HEK293 (cell line): ENCODE measurements at regions not wholly inside any gene's neighbourhood (a gene's known extent, or its start where the extent isn't known, plus 50 kb on each side); places are given as distances from the start of the nearest gene placed in this dataset.

ENCODE experiments used
- CTCF ChIA-PET: fragments of 350-600 bp; formaldehyde crosslinking; extraction: SDS; loops from one replicate; lab custom pipeline; 2021; ENCODE audit warnings: antibody characterized with exemption; lab: Yijun Ruan, JAX
- POLR2A ChIA-PET: fragments of 300-600 bp; formaldehyde crosslinking; extraction: SDS; loops from one replicate; lab custom pipeline; 2020; ENCODE audit warnings: antibody characterized with exemption, inconsistent platforms; lab: Yijun Ruan, JAX
- H3K27ac ChIP-seq: fragments of 200-500 bp; sonication (Bioruptor generic); 2 replicates; pipeline ENCODE4 v1.5.1; 2014; ENCODE audit warnings: low read depth, low read length, control low read depth, inconsistent platforms; ENCODE audit errors: extremely low read depth
- H3K36me3 ChIP-seq, 2 experiments: fragments of 200-500 bp in 1 of 2; sonication (Bioruptor generic) in 1 of 2; 1 replicate in 1 of 2; 2 replicates in 1 of 2; pipeline ENCODE4 v1.5.1; 2014 to 2017; ENCODE audit warnings: inconsistent platforms in 2 of 2, low read length in 2 of 2; ENCODE audit not compliant: control insufficient read depth in 2 of 2, insufficient read depth in 1 of 2
- H3K4me1 ChIP-seq: fragments of 200-500 bp; sonication (Bioruptor generic); 2 replicates; pipeline ENCODE4 v1.5.1; 2014; ENCODE audit warnings: mild to moderate bottlenecking, low read length, inconsistent platforms; ENCODE audit not compliant: control insufficient read depth, insufficient read depth
- H3K4me3 ChIP-seq: 2 replicates; pipeline ENCODE4 v1.5.1; 2011; ENCODE audit warnings: low read depth, mild to moderate bottlenecking, control low read depth, low read length, moderate library complexity
- H3K9me3 ChIP-seq: fragments of 200-500 bp; sonication (Bioruptor generic); 2 replicates; pipeline ENCODE4 v1.5.1; 2014; ENCODE audit warnings: low read depth, low read length, inconsistent platforms; ENCODE audit not compliant: control insufficient read depth, insufficient read depth
- ATF2 ChIP-seq: fragments of 450-650 bp; formaldehyde crosslinking; IDR thresholded peaks from 2 replicates; pipeline ENCODE4 v1.5.1; 2016; ENCODE audit warnings: missing biosample characterization, missing genetic modification characterization, low read depth
- HOXA7 ChIP-seq: sonication (generic); formaldehyde crosslinking; IDR thresholded peaks from 2 replicates; pipeline ENCODE4 v1.8.1; 2022; ENCODE audit warnings: missing genetic modification reagents, borderline replicate concordance
- IKZF3 ChIP-seq: fragments of 450-650 bp; IDR thresholded peaks from 2 replicates; pipeline ENCODE4 v1.5.0; 2018; ENCODE audit warnings: missing biosample characterization, mild to moderate bottlenecking, missing genetic modification characterization, moderate library complexity
- MEIS1 ChIP-seq: sonication (generic); formaldehyde crosslinking; IDR thresholded peaks from 2 replicates; pipeline ENCODE4 v1.8.1; 2022; ENCODE audit warnings: missing genetic modification reagents, mild to moderate bottlenecking, borderline replicate concordance
- ZNF138 ChIP-seq: fragments of 450-650 bp; formaldehyde crosslinking; IDR thresholded peaks from 2 replicates; pipeline ENCODE4 v1.5.1; 2016; ENCODE audit warnings: missing biosample characterization, missing genetic modification characterization, borderline replicate concordance
- ZNF521 ChIP-seq: fragments of 450-650 bp; formaldehyde crosslinking; IDR thresholded peaks from 2 replicates; pipeline ENCODE4 v1.5.1; 2017; ENCODE audit warnings: missing biosample characterization, mild to moderate bottlenecking, missing genetic modification characterization
- ZNF701 ChIP-seq: fragments of 450-650 bp; formaldehyde crosslinking; IDR thresholded peaks from 2 replicates; pipeline ENCODE4 v1.5.1; 2016; ENCODE audit warnings: missing biosample characterization, missing genetic modification characterization
- ZSCAN5A ChIP-seq: fragments of 450-650 bp; formaldehyde crosslinking; IDR thresholded peaks from 2 replicates; pipeline ENCODE4 v1.5.1; 2016; ENCODE audit warnings: missing biosample characterization, missing genetic modification characterization
- TF ChIP-seq, protein P1 (sequence below): fragments of 450-650 bp; formaldehyde crosslinking; IDR thresholded peaks from 2 replicates; pipeline ENCODE4 v1.5.1; 2016; ENCODE audit warnings: missing biosample characterization, missing genetic modification characterization
- TF ChIP-seq, protein P2 (sequence below): fragments of 450-650 bp; formaldehyde crosslinking; optimal IDR thresholded peaks from 2 replicates; pipeline ENCODE3; 2016; ENCODE audit warnings: missing biosample characterization, mild to moderate bottlenecking, missing genetic modification characterization
- TF ChIP-seq, protein P3 (sequence below): fragments of 450-650 bp; formaldehyde crosslinking; IDR thresholded peaks from 2 replicates; pipeline ENCODE4 v1.5.1; 2016; ENCODE audit warnings: missing biosample characterization, missing genetic modification characterization
- TF ChIP-seq, protein P4 (sequence below): fragments of 450-650 bp; formaldehyde crosslinking; IDR thresholded peaks from 2 replicates; pipeline ENCODE4 v1.5.1; 2016; ENCODE audit warnings: missing biosample characterization, missing genetic modification characterization, low read depth

DNA sequence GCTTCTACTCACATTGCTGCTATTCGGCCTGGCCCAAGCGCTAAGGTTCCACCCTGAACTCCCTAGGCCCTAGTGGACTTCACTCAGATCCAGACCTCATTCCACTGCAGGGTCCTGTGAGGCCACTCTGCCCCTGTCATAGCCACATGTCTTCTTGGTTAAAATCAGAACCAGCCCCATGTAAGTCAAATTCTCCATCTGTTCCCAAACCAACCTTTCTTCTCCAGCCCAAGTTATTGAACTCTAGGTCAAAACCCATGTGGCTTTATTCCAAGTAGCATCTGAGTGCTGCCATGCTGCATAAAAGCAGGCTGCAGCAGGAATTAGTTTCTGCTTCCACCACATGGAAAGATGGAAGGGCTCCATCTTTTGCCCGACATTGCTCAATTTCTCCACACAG, 281.2 kb downstream of the SNX13 start (continued):
- TF ChIP-seq ATF2 (no peak), ZSCAN5A (tag by site-specific recombination) (no peak), MEIS1 (CRISPR knock-in tag) (no peak), IKZF3 (no peak), ZNF701 (tag by site-specific recombination) (no peak)
- TF ChIP-seq, protein P1, sequence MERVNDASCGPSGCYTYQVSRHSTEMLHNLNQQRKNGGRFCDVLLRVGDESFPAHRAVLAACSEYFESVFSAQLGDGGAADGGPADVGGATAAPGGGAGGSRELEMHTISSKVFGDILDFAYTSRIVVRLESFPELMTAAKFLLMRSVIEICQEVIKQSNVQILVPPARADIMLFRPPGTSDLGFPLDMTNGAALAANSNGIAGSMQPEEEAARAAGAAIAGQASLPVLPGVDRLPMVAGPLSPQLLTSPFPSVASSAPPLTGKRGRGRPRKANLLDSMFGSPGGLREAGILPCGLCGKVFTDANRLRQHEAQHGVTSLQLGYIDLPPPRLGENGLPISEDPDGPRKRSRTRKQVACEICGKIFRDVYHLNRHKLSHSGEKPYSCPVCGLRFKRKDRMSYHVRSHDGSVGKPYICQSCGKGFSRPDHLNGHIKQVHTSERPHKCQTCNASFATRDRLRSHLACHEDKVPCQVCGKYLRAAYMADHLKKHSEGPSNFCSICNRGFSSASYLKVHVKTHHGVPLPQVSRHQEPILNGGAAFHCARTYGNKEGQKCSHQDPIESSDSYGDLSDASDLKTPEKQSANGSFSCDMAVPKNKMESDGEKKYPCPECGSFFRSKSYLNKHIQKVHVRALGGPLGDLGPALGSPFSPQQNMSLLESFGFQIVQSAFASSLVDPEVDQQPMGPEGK (tag by site-specific recombination) = no peak
- TF ChIP-seq, protein P2, sequence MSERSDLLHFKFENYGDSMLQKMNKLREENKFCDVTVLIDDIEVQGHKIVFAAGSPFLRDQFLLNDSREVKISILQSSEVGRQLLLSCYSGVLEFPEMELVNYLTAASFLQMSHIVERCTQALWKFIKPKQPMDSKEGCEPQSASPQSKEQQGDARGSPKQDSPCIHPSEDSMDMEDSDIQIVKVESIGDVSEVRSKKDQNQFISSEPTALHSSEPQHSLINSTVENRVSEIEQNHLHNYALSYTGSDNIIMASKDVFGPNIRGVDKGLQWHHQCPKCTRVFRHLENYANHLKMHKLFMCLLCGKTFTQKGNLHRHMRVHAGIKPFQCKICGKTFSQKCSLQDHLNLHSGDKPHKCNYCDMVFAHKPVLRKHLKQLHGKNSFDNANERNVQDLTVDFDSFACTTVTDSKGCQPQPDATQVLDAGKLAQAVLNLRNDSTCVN (tag by site-specific recombination) = no peak
- TF ChIP-seq, protein P3, sequence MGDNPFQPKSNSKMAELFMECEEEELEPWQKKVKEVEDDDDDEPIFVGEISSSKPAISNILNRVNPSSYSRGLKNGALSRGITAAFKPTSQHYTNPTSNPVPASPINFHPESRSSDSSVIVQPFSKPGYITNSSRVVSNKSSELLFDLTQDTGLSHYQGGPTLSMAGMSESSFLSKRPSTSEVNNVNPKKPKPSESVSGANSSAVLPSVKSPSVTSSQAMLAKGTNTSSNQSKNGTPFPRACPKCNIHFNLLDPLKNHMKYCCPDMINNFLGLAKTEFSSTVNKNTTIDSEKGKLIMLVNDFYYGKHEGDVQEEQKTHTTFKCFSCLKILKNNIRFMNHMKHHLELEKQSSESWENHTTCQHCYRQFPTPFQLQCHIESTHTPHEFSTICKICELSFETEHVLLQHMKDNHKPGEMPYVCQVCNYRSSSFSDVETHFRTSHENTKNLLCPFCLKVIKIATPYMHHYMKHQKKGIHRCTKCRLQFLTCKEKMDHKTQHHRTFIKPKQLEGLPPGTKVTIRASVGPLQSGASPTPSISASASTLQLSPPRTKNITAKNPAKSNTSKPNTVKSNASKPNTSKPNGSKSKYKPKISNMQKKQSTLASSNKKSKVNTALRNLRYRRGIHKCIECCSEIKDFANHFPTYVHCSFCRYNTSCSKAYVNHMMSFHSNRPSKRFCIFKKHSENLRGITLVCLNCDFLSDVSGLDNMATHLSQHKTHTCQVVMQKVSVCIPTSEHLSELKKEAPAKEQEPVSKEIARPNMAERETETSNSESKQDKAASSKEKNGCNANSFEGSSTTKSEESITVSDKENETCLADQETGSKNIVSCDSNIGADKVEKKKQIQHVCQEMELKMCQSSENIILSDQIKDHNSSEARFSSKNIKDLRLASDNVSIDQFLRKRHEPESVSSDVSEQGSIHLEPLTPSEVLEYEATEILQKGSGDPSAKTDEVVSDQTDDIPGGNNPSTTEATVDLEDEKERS (tag by site-specific recombination) = no peak

- Histone ChIP-seq H3K9me3 (no peaks in the 10 kb centered on the region), H3K4me3 (no peak overlapping the region), H3K27ac (no peak overlapping the region), H3K4me1 (no peaks in the 10 kb centered on the region), H3K36me3 (no peaks in the 10 kb centered on the region)
- CTCF ChIA-PET = no interaction called here
- no peak for TF ChIP-seq ZNF138 (tag by site-specific recombination)
- no peak for TF ChIP-seq HOXA7
- TF ChIP-seq, protein P4, sequence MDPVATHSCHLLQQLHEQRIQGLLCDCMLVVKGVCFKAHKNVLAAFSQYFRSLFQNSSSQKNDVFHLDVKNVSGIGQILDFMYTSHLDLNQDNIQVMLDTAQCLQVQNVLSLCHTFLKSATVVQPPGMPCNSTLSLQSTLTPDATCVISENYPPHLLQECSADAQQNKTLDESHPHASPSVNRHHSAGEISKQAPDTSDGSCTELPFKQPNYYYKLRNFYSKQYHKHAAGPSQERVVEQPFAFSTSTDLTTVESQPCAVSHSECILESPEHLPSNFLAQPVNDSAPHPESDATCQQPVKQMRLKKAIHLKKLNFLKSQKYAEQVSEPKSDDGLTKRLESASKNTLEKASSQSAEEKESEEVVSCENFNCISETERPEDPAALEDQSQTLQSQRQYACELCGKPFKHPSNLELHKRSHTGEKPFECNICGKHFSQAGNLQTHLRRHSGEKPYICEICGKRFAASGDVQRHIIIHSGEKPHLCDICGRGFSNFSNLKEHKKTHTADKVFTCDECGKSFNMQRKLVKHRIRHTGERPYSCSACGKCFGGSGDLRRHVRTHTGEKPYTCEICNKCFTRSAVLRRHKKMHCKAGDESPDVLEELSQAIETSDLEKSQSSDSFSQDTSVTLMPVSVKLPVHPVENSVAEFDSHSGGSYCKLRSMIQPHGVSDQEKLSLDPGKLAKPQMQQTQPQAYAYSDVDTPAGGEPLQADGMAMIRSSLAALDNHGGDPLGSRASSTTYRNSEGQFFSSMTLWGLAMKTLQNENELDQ (tag by site-specific recombination) = no peak
- no peak for TF ChIP-seq ZNF521 (tag by site-specific recombination)
- POLR2A ChIA-PET = no interaction called here
Observed at GRCh38 chr7:17660116-17660515, 280.2 kb downstream of the SNX13 start.
